GM12878 (cell line): ENCODE measurements at regions not wholly inside any gene's neighbourhood (a gene's known extent, or its start where the extent isn't known, plus 50 kb on each side); places are given as distances from the start of the nearest gene placed in this dataset.

Experiments
- ATAC-seq: fragments of 200-7000 bp; cut with Tn5 transposase; 3 replicates; pipeline ENCODE4 v1.9.1; 2020; ENCODE audit warnings: mild to moderate bottlenecking, moderate library complexity
- BruUV-seq: library from RNA; stranded (reverse); fragments of 400-500 nt; replicated peaks from 2 replicates; lab custom pipeline; 2021; lab: Mats Ljungman, UMichigan
- CTCF ChIA-PET: fragments of 300-600 bp; sonication (Branson Sonifier 250); formaldehyde crosslinking; extraction: SDS; loops from one replicate; lab custom pipeline; 2021; ENCODE audit warnings: inconsistent platforms; lab: Yijun Ruan, JAX
- POLR2A ChIA-PET: fragments of 350-600 bp; formaldehyde crosslinking; extraction: SDS; loops from one replicate; lab custom pipeline; 2021; ENCODE audit warnings: inconsistent platforms; lab: Charles Lee
- RAD21 ChIA-PET: fragments of 300-600 bp; sonication (Branson Sonifier 250); formaldehyde crosslinking; loops from one replicate; lab custom pipeline; 2023; ENCODE audit warnings: antibody characterized with exemption; ENCODE audit not compliant: unreplicated experiment; lab: Charles Lee
- SMC1A ChIA-PET: fragments of 300-600 bp; sonication (Branson Sonifier 250); formaldehyde crosslinking; loops from one replicate; lab custom pipeline; 2023; ENCODE audit not compliant: unreplicated experiment, uncharacterized antibody; lab: Charles Lee
- DNase-seq: peaks from one replicate; pipeline ENCODE4 v3.0.0-alpha.2; 2011; ENCODE audit warnings: low read depth, low spot score
- FAIRE-seq: peaks from 3 replicates; lab custom pipeline; 2011; peaks lifted over from hg19 to GRCh38; lab: Jason Lieb, UNC
- H2AFZ ChIP-seq: 2 replicates; pipeline ENCODE4 v1.6.0; 2011; ENCODE audit warnings: low read depth, low read length, control low read depth; ENCODE audit not compliant: control insufficient read depth
- H3K27ac ChIP-seq: 2 replicates; pipeline ENCODE4 v1.5.1; 2011; ENCODE audit warnings: control low read depth; ENCODE audit not compliant: control insufficient read depth, insufficient read depth
- H3K27me3 ChIP-seq, 2 experiments: replicated peaks in 1 of 2; 2 replicates each; pipeline versions ENCODE4 v1.6.0 to v1.6.1; 2011; ENCODE audit warnings: low read length in 1 of 2; ENCODE audit not compliant: control insufficient read depth in 2 of 2, insufficient read depth in 2 of 2
- H3K36me3 ChIP-seq, 2 experiments: 2 replicates each; pipeline ENCODE4 v1.5.1; 2011; ENCODE audit warnings: low read length in 1 of 2; ENCODE audit not compliant: control insufficient read depth in 2 of 2, insufficient read depth in 2 of 2
- H3K4me1 ChIP-seq: 2 replicates; pipeline ENCODE4 v1.6.1; 2011; ENCODE audit warnings: mild to moderate bottlenecking, low read length, moderate library complexity, mixed read lengths; ENCODE audit not compliant: control insufficient read depth, insufficient read depth
- H3K4me2 ChIP-seq: 2 replicates; pipeline ENCODE4 v1.6.0; 2011; ENCODE audit warnings: control low read depth; ENCODE audit not compliant: control insufficient read depth, insufficient read depth
- H3K4me3 ChIP-seq: fragments of 200-600 bp; sonication (generic); 2 replicates; pipeline ENCODE4 v1.5.1; 2016
- H3K79me2 ChIP-seq: 2 replicates; pipeline ENCODE4 v1.6.0; 2011; ENCODE audit warnings: low read length; ENCODE audit not compliant: control insufficient read depth, insufficient read depth
- H3K9ac ChIP-seq: 2 replicates; pipeline ENCODE4 v1.8.0; 2011; ENCODE audit warnings: low read length, control low read depth, mixed read lengths; ENCODE audit not compliant: control insufficient read depth, insufficient read depth
- H3K9me3 ChIP-seq: replicated peaks from 3 replicates; pipeline ENCODE4 v1.5.1; 2011; ENCODE audit warnings: mild to moderate bottlenecking, low read length; ENCODE audit not compliant: control insufficient read depth, insufficient read depth
- H4K20me1 ChIP-seq: 2 replicates; pipeline ENCODE4 v1.6.0; 2011; ENCODE audit not compliant: control insufficient read depth, insufficient read depth
- BHLHE40 ChIP-seq, 2 experiments: fragments of 450-650 bp in 1 of 2; IDR thresholded peaks; 2 replicates each; pipeline ENCODE4 v1.6.1; 2011 to 2017; ENCODE audit warnings: low read depth in 2 of 2, borderline replicate concordance in 1 of 2, improper control_type of control experiment in 1 of 2, low read length in 1 of 2, mild to moderate bottlenecking in 1 of 2
- CHD4 ChIP-seq: fragments of 200-600 bp; sonication (generic); IDR thresholded peaks from 2 replicates; pipeline ENCODE4 v1.6.1; 2016; ENCODE audit warnings: mild to moderate bottlenecking
- GABPA ChIP-seq: IDR thresholded peaks from 2 replicates; pipeline ENCODE4 v1.6.1; 2014; ENCODE audit warnings: antibody characterized with exemption, low read depth, mild to moderate bottlenecking, inconsistent platforms
- IKZF1 ChIP-seq: fragments of 450-650 bp; conservative IDR thresholded peaks from 2 replicates; pipeline ENCODE4 v1.6.1; 2017; ENCODE audit warnings: antibody characterized with exemption, mild to moderate bottlenecking
- IRF4 ChIP-seq: IDR thresholded peaks from 2 replicates; pipeline ENCODE4 v1.6.1; 2011; ENCODE audit warnings: low read depth, low read length
- MXI1 ChIP-seq: fragments of 150-350 bp; IDR thresholded peaks from 2 replicates; pipeline ENCODE4 v1.6.1; 2011; ENCODE audit warnings: low read depth, mild to moderate bottlenecking, inconsistent platforms, low read length, improper control_type of control experiment
- MYB ChIP-seq: fragments of 150-350 bp; IDR thresholded peaks from 2 replicates; pipeline ENCODE4 v1.6.1; 2014; ENCODE audit warnings: mild to moderate bottlenecking, low read depth, low read length, borderline replicate concordance
- NFYB ChIP-seq: IDR thresholded peaks from 2 replicates; pipeline ENCODE4 v1.6.1; 2011; ENCODE audit warnings: low read depth, mild to moderate bottlenecking, low read length, improper control_type of control experiment, moderate library complexity; ENCODE audit not compliant: insufficient read depth
- POLR2AphosphoS5 ChIP-seq: IDR thresholded peaks from 2 replicates; pipeline ENCODE4 v1.6.1; 2011; ENCODE audit warnings: mild to moderate bottlenecking, low read length, inconsistent platforms
- SP1 ChIP-seq: IDR thresholded peaks from one replicate; pipeline ENCODE4 v1.6.1; 2011; ENCODE audit warnings: low read depth, low read length
- SREBF2 ChIP-seq: IDR thresholded peaks from 2 replicates; pipeline ENCODE4 v1.6.1; 2012; ENCODE audit warnings: mild to moderate bottlenecking, low read length
- SRF ChIP-seq, 2 experiments: IDR thresholded peaks; 2 replicates each; pipeline ENCODE4 v1.6.1; 2011; ENCODE audit warnings: low read depth in 2 of 2, low read length in 2 of 2, mild to moderate bottlenecking in 1 of 2, moderate library complexity in 1 of 2
- TCF3 ChIP-seq: IDR thresholded peaks from 2 replicates; pipeline ENCODE4 v1.6.1; 2012; ENCODE audit warnings: low read depth, mild to moderate bottlenecking, low read length, borderline replicate concordance; ENCODE audit not compliant: insufficient read depth
- ZBED1 ChIP-seq: IDR thresholded peaks from 2 replicates; pipeline ENCODE4 v1.6.1; 2016; ENCODE audit warnings: borderline replicate concordance
- WGBS: methylation state at CpG from one replicate; pipeline ENCODE4 v1.1.6; 2016; ENCODE audit warnings: low lambda C conversion rate; ENCODE audit not compliant: insufficient replicate concordance, insufficient coverage; ENCODE audit errors: missing lambda C conversion rate; 5-methylcytosine and 5-hydroxymethylcytosine counted together
- in situ Hi-C: fragments of 300-500 bp; cut with MboI; formaldehyde crosslinking; loops from 9 replicates; pipeline ENCODE4 v1.14.3; 2018; ENCODE audit warnings: mixed read lengths
- intact Hi-C: fragments of 100-400 bp; cut with micrococcal nuclease; formaldehyde crosslinking; loops from one replicate; pipeline ENCODE4 v1.14.2; 2022; ENCODE audit not compliant: unreplicated experiment
- TF ChIP-seq, protein P1 (sequence below): IDR thresholded peaks from 2 replicates; pipeline ENCODE4 v1.6.1; 2011; ENCODE audit warnings: low read depth, low read length, improper control_type of control experiment, borderline replicate concordance
- TF ChIP-seq, protein P2 (sequence below): fragments of 450-650 bp; formaldehyde crosslinking; IDR thresholded peaks from 2 replicates; pipeline ENCODE4 v1.4.0; 2020; ENCODE audit warnings: mild to moderate bottlenecking, moderate library complexity

DNA sequence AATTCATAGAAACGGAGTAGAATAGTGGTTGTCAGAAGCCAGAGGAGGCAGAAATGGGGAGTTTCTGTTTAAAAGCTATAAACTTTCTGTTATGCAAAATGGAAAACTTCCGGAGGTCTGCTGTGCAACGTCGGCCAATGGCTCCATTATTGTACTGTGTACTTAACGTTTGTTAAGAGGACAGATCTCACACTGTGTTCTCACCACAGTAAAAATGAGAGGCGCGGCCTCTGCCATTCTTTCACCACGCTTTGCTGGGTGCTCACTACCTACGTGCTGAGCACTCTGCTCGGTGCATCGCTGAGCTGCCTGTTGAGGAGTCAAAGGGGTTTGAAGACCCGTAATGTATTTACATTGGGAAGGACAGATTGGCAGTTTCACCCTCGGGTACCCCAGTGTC, 218.8 kb upstream of the B3GAT1 start:
- no peaks in the 10 kb centered on the region for H3K4me1 ChIP-seq
- no peak overlapping the region for H3K9ac ChIP-seq
- no peak for ATAC-seq
- no peak overlapping the region for H3K4me3 ChIP-seq
- no peak overlapping the region for H3K4me2 ChIP-seq
- no peak for FAIRE-seq
- RAD21 ChIA-PET: no interaction called here
- CTCF ChIA-PET: no interaction called here
- H3K27me3 ChIP-seq: no peaks in the 10 kb centered on the region; a peak in 1 of 4 replicates
- intact Hi-C loops (no loop called here), in situ Hi-C loops (no loop called here)
- H3K36me3 ChIP-seq: no peaks in the 10 kb centered on the region
- H3K79me2 ChIP-seq: no peaks in the 10 kb centered on the region
- H2AFZ ChIP-seq: no peak overlapping the region
- H4K20me1 ChIP-seq: no peaks in the 10 kb centered on the region
- no peak for DNase-seq
- WGBS: 56% methylated on average over 13 of the region's 13 CpGs
- SMC1A ChIA-PET: no interaction called here
- no peak overlapping the region for H3K27ac ChIP-seq
- TF ChIP-seq SRF (IDR thresholded peaks at IDR 0.05; ENCODE audit: low read depth in 2 of 2, low read length in 2 of 2): no peak
- TF ChIP-seq POLR2AphosphoS5: no peak
- TF ChIP-seq MXI1: no peak
- TF ChIP-seq IKZF1: no peak
- TF ChIP-seq, protein P1, sequence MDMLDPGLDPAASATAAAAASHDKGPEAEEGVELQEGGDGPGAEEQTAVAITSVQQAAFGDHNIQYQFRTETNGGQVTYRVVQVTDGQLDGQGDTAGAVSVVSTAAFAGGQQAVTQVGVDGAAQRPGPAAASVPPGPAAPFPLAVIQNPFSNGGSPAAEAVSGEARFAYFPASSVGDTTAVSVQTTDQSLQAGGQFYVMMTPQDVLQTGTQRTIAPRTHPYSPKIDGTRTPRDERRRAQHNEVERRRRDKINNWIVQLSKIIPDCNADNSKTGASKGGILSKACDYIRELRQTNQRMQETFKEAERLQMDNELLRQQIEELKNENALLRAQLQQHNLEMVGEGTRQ: no peak
- H3K9me3 ChIP-seq: no peaks in the 10 kb centered on the region
- no TSS peak for BruUV-seq
- POLR2A ChIA-PET: no interaction called here

GRCh38 chr11:134628426-134628825, 216.4 kb upstream of the B3GAT1 start:
- in situ Hi-C loops: no loop called here
- Histone ChIP-seq H3K27ac (no peak overlapping the region), H4K20me1 (no peaks in the 10 kb centered on the region), H3K79me2 (no peaks in the 10 kb centered on the region), H3K27me3 (peaks cover 0 to 3% of the 10 kb centered on the region in 2 experiments; a peak in 1 of 4 replicates), H3K9me3 (no peaks in the 10 kb centered on the region), H3K4me1 (no peaks in the 10 kb centered on the region), H2AFZ (no peak overlapping the region), H3K4me3 (no peak overlapping the region), H3K4me2 (no peak overlapping the region), H3K36me3 (no peaks in the 10 kb centered on the region), H3K9ac (no peak overlapping the region)
- ChIA-PET POLR2A (no interaction called here), RAD21 (no interaction called here), CTCF (no interaction called here), SMC1A (no interaction called here)
- intact Hi-C loops: no loop called here
- DNase-seq (no peak), ATAC-seq (no peak), FAIRE-seq (no peak)
- WGBS: 55% methylated on average over 6 of the region's 6 CpGs
- no TSS peak for BruUV-seq
- no peak for TF ChIP-seq ZBED1
- no peak for TF ChIP-seq MYB
- no peak for TF ChIP-seq IRF4
- TF ChIP-seq BHLHE40 (IDR thresholded peaks at IDR 0.05; ENCODE audit: borderline replicate concordance in 1 of 2, low read depth in 2 of 2, low read length in 1 of 2): no peak
- TF ChIP-seq POLR2AphosphoS5: no peak
- TF ChIP-seq, protein P2, sequence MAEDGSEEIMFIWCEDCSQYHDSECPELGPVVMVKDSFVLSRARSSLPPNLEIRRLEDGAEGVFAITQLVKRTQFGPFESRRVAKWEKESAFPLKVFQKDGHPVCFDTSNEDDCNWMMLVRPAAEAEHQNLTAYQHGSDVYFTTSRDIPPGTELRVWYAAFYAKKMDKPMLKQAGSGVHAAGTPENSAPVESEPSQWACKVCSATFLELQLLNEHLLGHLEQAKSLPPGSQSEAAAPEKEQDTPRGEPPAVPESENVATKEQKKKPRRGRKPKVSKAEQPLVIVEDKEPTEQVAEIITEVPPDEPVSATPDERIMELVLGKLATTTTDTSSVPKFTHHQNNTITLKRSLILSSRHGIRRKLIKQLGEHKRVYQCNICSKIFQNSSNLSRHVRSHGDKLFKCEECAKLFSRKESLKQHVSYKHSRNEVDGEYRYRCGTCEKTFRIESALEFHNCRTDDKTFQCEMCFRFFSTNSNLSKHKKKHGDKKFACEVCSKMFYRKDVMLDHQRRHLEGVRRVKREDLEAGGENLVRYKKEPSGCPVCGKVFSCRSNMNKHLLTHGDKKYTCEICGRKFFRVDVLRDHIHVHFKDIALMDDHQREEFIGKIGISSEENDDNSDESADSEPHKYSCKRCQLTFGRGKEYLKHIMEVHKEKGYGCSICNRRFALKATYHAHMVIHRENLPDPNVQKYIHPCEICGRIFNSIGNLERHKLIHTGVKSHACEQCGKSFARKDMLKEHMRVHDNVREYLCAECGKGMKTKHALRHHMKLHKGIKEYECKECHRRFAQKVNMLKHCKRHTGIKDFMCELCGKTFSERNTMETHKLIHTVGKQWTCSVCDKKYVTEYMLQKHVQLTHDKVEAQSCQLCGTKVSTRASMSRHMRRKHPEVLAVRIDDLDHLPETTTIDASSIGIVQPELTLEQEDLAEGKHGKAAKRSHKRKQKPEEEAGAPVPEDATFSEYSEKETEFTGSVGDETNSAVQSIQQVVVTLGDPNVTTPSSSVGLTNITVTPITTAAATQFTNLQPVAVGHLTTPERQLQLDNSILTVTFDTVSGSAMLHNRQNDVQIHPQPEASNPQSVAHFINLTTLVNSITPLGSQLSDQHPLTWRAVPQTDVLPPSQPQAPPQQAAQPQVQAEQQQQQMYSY (CRISPR knock-in tag): no peak
- no peak for TF ChIP-seq NFYB
- no peak for TF ChIP-seq GABPA
- TF ChIP-seq SP1: no peak
- no peak for TF ChIP-seq TCF3
- TF ChIP-seq SREBF2: no peak
- TF ChIP-seq CHD4: no peak
